HL-60 (cell line): ENCODE measurements at regions not wholly inside any gene's neighbourhood (a gene's known extent, or its start where the extent isn't known, plus 50 kb on each side); places are given as distances from the start of the nearest gene placed in this dataset.
"Not testable (repeated sequence)": the region's sequence is repeated elsewhere in the genome, so short reads cannot be mapped to it uniquely, and the experiment has no call there.

ENCODE experiments used
- DNase-seq, 2 experiments: peaks; one replicate each; pipeline ENCODE4 v3.0.0-alpha.2; 2010 to 2020; ENCODE audit warnings: low read depth in 1 of 2, low spot score in 1 of 2
- H3K27ac ChIP-seq: fragments of 250-450 bp; sonication (Bioruptor Pico); replicated peaks from 2 replicates; pipeline ENCODE4 v1.5.1; 2020; ENCODE audit warnings: mild to moderate bottlenecking, moderate library complexity
- H3K27me3 ChIP-seq: fragments of 250-450 bp; sonication (Bioruptor Pico); 2 replicates; pipeline ENCODE4 v1.5.1; 2021; ENCODE audit warnings: mild to moderate bottlenecking, moderate library complexity; ENCODE audit not compliant: insufficient read depth, poor library complexity, severe bottlenecking
- H3K4me3 ChIP-seq: replicated peaks from 2 replicates; pipeline ENCODE4 v1.5.1; 2011; ENCODE audit warnings: mild to moderate bottlenecking, control low read depth, low read length; ENCODE audit not compliant: insufficient read depth
- CTCF ChIP-seq: IDR thresholded peaks from one replicate; pipeline ENCODE4 v1.5.1; 2011; ENCODE audit warnings: low read length, control low read depth, inconsistent platforms; ENCODE audit not compliant: insufficient read depth
- GABPA ChIP-seq: IDR thresholded peaks from 2 replicates; pipeline ENCODE4 v1.6.1; 2012; ENCODE audit warnings: low read depth
- POLR2AphosphoS5 ChIP-seq: IDR thresholded peaks from 2 replicates; pipeline ENCODE4 v1.6.1; 2012; ENCODE audit warnings: low read depth
- SPI1 ChIP-seq: IDR thresholded peaks from 2 replicates; pipeline ENCODE4 v1.6.1; 2012; ENCODE audit warnings: low read depth, mild to moderate bottlenecking, borderline replicate concordance
- TF ChIP-seq, protein P1 (sequence below): IDR thresholded peaks from 2 replicates; pipeline ENCODE4 v1.6.1; 2012; ENCODE audit warnings: low read depth; ENCODE audit not compliant: insufficient replicate concordance

GRCh38 chr10:64574371-64574770 lies 1053.2 kb downstream of the REEP3 start:
- Histone ChIP-seq H3K27me3 (no peaks in the 10 kb centered on the region), H3K4me3 (no peak overlapping the region), H3K27ac (no peak overlapping the region)
- DNase-seq = no peak
- TF ChIP-seq GABPA (no peak), SPI1 (no peak), POLR2AphosphoS5 (no peak), CTCF (no peak)
- TF ChIP-seq, protein P1, sequence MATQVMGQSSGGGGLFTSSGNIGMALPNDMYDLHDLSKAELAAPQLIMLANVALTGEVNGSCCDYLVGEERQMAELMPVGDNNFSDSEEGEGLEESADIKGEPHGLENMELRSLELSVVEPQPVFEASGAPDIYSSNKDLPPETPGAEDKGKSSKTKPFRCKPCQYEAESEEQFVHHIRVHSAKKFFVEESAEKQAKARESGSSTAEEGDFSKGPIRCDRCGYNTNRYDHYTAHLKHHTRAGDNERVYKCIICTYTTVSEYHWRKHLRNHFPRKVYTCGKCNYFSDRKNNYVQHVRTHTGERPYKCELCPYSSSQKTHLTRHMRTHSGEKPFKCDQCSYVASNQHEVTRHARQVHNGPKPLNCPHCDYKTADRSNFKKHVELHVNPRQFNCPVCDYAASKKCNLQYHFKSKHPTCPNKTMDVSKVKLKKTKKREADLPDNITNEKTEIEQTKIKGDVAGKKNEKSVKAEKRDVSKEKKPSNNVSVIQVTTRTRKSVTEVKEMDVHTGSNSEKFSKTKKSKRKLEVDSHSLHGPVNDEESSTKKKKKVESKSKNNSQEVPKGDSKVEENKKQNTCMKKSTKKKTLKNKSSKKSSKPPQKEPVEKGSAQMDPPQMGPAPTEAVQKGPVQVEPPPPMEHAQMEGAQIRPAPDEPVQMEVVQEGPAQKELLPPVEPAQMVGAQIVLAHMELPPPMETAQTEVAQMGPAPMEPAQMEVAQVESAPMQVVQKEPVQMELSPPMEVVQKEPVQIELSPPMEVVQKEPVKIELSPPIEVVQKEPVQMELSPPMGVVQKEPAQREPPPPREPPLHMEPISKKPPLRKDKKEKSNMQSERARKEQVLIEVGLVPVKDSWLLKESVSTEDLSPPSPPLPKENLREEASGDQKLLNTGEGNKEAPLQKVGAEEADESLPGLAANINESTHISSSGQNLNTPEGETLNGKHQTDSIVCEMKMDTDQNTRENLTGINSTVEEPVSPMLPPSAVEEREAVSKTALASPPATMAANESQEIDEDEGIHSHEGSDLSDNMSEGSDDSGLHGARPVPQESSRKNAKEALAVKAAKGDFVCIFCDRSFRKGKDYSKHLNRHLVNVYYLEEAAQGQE = no peak

- Histone ChIP-seq H3K27me3 (no peaks in the 10 kb centered on the region), H3K4me3 (no peak overlapping the region), H3K27ac (no peak overlapping the region)
- TF ChIP-seq GABPA (no peak), POLR2AphosphoS5 (no peak), CTCF (no peak), SPI1 (no peak)
- TF ChIP-seq, protein P1 = no peak
- no peak for DNase-seq
Observed at GRCh38 chr10:64576497-64576896, 1055.3 kb downstream of the REEP3 start.

- H3K4me3 ChIP-seq, H3K27ac ChIP-seq, H3K27me3 ChIP-seq, DNase-seq: not testable (repeated sequence)
Observed at GRCh38 chr10:64578757-64579156, 1057.6 kb downstream of the REEP3 start.

- Histone ChIP-seq H3K27me3 (no peaks in the 10 kb centered on the region), H3K4me3 (no peak overlapping the region), H3K27ac (no peak overlapping the region)
- DNase-seq = no peak
- TF ChIP-seq CTCF = no peak
- TF ChIP-seq, protein P1 = peak; percentile 88
Observed at GRCh38 chr10:64586934-64587503, 1065.8 kb downstream of the REEP3 start.
